H9 (cell line): ENCODE measurements at regions not wholly inside any gene's neighbourhood (a gene's known extent, or its start where the extent isn't known, plus 50 kb on each side); places are given as distances from the start of the nearest gene placed in this dataset.
"Not testable (repeated sequence)": the region's sequence is repeated elsewhere in the genome, so short reads cannot be mapped to it uniquely, and the experiment has no call there.

ENCODE experiments used
- DNase-seq: peaks from one replicate; pipeline ENCODE4 v3.0.0-alpha.2; 2017
- H2AFZ ChIP-seq: one replicate; pipeline ENCODE4 v1.6.1; 2013; ENCODE audit warnings: mild to moderate bottlenecking, low read length, control low read depth, moderate library complexity
- H2AK5ac ChIP-seq: 2 replicates; pipeline ENCODE4 v1.6.1; 2013; ENCODE audit warnings: low read length, control low read depth, mixed read lengths; ENCODE audit not compliant: insufficient read length
- H2BK120ac ChIP-seq: one replicate; pipeline ENCODE4 v1.6.1; 2013; ENCODE audit warnings: low read depth, mild to moderate bottlenecking, low read length, control low read depth, inconsistent platforms; ENCODE audit not compliant: poor library complexity, severe bottlenecking
- H2BK12ac ChIP-seq: 2 replicates; pipeline ENCODE4 v1.6.1; 2013; ENCODE audit warnings: low read length, control low read depth, mixed read lengths, low read depth; ENCODE audit not compliant: insufficient read length
- H2BK15ac ChIP-seq: 2 replicates; pipeline ENCODE4 v1.6.1; 2013; ENCODE audit warnings: low read depth, low read length, control low read depth
- H2BK20ac ChIP-seq: one replicate; pipeline ENCODE4 v1.6.1; 2013; ENCODE audit warnings: low read depth, mild to moderate bottlenecking, low read length, control low read depth, inconsistent platforms; ENCODE audit not compliant: poor library complexity, severe bottlenecking
- H2BK5ac ChIP-seq: 2 replicates; pipeline ENCODE4 v1.6.1; 2013; ENCODE audit warnings: low read length, control low read depth, mixed read lengths; ENCODE audit not compliant: insufficient read length
- H3K14ac ChIP-seq: 2 replicates; pipeline ENCODE4 v1.6.1; 2013; ENCODE audit warnings: low read length, control low read depth; ENCODE audit not compliant: insufficient read depth
- H3K18ac ChIP-seq: 2 replicates; pipeline ENCODE4 v1.6.1; 2013; ENCODE audit warnings: low read depth, mild to moderate bottlenecking, mixed read lengths, low read length, control low read depth; ENCODE audit not compliant: insufficient read length
- H3K23ac ChIP-seq: 2 replicates; pipeline ENCODE4 v1.6.1; 2013; ENCODE audit warnings: low read length, control low read depth, mixed read lengths, low read depth; ENCODE audit not compliant: insufficient read length
- H3K23me2 ChIP-seq: 2 replicates; pipeline ENCODE4 v1.6.1; 2013; ENCODE audit warnings: low read depth, mild to moderate bottlenecking, mixed read lengths, low read length, control low read depth; ENCODE audit not compliant: insufficient read length, poor library complexity, severe bottlenecking
- H3K27ac ChIP-seq: 2 replicates; pipeline ENCODE4 v1.5.1; 2013; ENCODE audit warnings: low read length, control low read depth, mixed read lengths, low read depth; ENCODE audit not compliant: insufficient read length
- H3K27me3 ChIP-seq: 2 replicates; pipeline ENCODE4 v1.6.1; 2013; ENCODE audit warnings: low read length, control low read depth, inconsistent platforms; ENCODE audit not compliant: insufficient read depth
- H3K4ac ChIP-seq: 2 replicates; pipeline ENCODE4 v1.6.1; 2013; ENCODE audit warnings: low read depth, mild to moderate bottlenecking, control low read depth, inconsistent platforms, low read length, moderate library complexity
- H3K4me1 ChIP-seq: 2 replicates; pipeline ENCODE4 v1.6.1; 2013; ENCODE audit warnings: low read length, control low read depth, inconsistent platforms; ENCODE audit not compliant: insufficient read depth
- H3K4me2 ChIP-seq: 2 replicates; pipeline ENCODE4 v1.6.1; 2013; ENCODE audit warnings: low read length, control low read depth, mixed read lengths; ENCODE audit not compliant: insufficient read length, insufficient read depth
- H3K56ac ChIP-seq: 2 replicates; pipeline ENCODE4 v1.6.1; 2013; ENCODE audit warnings: low read depth, mild to moderate bottlenecking, mixed read lengths, low read length, control low read depth; ENCODE audit not compliant: insufficient read length
- H3K79me1 ChIP-seq: 2 replicates; pipeline ENCODE4 v1.6.1; 2013; ENCODE audit warnings: low read depth, mild to moderate bottlenecking, moderate library complexity, low read length, control low read depth, inconsistent platforms; ENCODE audit not compliant: insufficient read depth, poor library complexity, severe bottlenecking
- H3K79me2 ChIP-seq: 2 replicates; pipeline ENCODE4 v1.6.1; 2013; ENCODE audit warnings: low read length, control low read depth, inconsistent platforms; ENCODE audit not compliant: insufficient read depth
- H3K9ac ChIP-seq: 2 replicates; pipeline ENCODE4 v1.6.1; 2013; ENCODE audit warnings: low read length, control low read depth, mixed read lengths; ENCODE audit not compliant: insufficient read length; ENCODE audit errors: extremely low read depth
- H3K9me3 ChIP-seq: one replicate; pipeline ENCODE4 v1.6.1; 2013; ENCODE audit warnings: low read depth, low read length, inconsistent platforms; ENCODE audit not compliant: control insufficient read depth
- H3T11ph ChIP-seq: one replicate; pipeline ENCODE4 v1.6.1; 2013; ENCODE audit warnings: mild to moderate bottlenecking, low read length, control low read depth, inconsistent platforms
- H4K20me1 ChIP-seq: one replicate; pipeline ENCODE4 v1.6.1; 2013; ENCODE audit not compliant: control insufficient read depth, insufficient read length, insufficient read depth
- H4K5ac ChIP-seq: 2 replicates; pipeline ENCODE4 v1.6.1; 2013; ENCODE audit warnings: low read depth, mild to moderate bottlenecking, mixed read lengths, low read length, control low read depth; ENCODE audit not compliant: insufficient read length
- H4K8ac ChIP-seq: replicated peaks from 2 replicates; pipeline ENCODE4 v1.6.1; 2013; ENCODE audit warnings: low read length, control low read depth, mixed read lengths, low read depth; ENCODE audit not compliant: insufficient read length
- H4K91ac ChIP-seq: 2 replicates; pipeline ENCODE4 v1.6.1; 2013; ENCODE audit warnings: low read depth, mild to moderate bottlenecking, moderate library complexity, mixed read lengths, low read length, control low read depth; ENCODE audit not compliant: insufficient read length
- H3K27ac Mint-ChIP-seq, 3 experiments: 2 replicates in 2 of 3; 3 replicates in 1 of 3; pipeline ENCODE4 v1.8.0; 2020 to 2021; ENCODE audit warnings: mixed read lengths in 3 of 3, mild to moderate bottlenecking in 1 of 3, moderate library complexity in 1 of 3
- H3K27me3 Mint-ChIP-seq: 2 replicates; pipeline ENCODE4 v1.8.0; 2021; ENCODE audit warnings: low read depth, mild to moderate bottlenecking, moderate library complexity, mixed read lengths
- H3K36me3 Mint-ChIP-seq, 3 experiments: 2 replicates in 2 of 3; 3 replicates in 1 of 3; pipeline ENCODE4 v1.8.0; 2020 to 2021; ENCODE audit warnings: low read depth in 3 of 3, mixed read lengths in 3 of 3; ENCODE audit not compliant: insufficient read depth in 1 of 3
- H3K4me1 Mint-ChIP-seq, 2 experiments: 2 replicates each; pipeline ENCODE4 v1.8.0; 2020; ENCODE audit warnings: mixed read lengths in 2 of 2
- H3K4me3 Mint-ChIP-seq, 2 experiments: 2 replicates in 1 of 2; 3 replicates in 1 of 2; pipeline ENCODE4 v1.8.0; 2020 to 2021; ENCODE audit warnings: mild to moderate bottlenecking in 2 of 2, mixed read lengths in 2 of 2, moderate library complexity in 1 of 2
- H3K9me3 Mint-ChIP-seq, 2 experiments: 2 replicates in 1 of 2; 3 replicates in 1 of 2; pipeline ENCODE4 v1.8.0; 2020; ENCODE audit warnings: mild to moderate bottlenecking in 2 of 2, mixed read lengths in 2 of 2, moderate library complexity in 1 of 2
- WGBS: extraction: QIAGEN DNeasy Blood & Tissue Kit; methylation state at CpG from one replicate; pipeline ENCODE4 v1.1.7; 2013; ENCODE audit warnings: missing lambda C conversion rate, low lambda C conversion rate, mixed read lengths; ENCODE audit not compliant: insufficient read length; ENCODE audit errors: extremely low coverage; 5-methylcytosine and 5-hydroxymethylcytosine counted together
- TF ChIP-seq, protein P1 (sequence below): fragments of 200-600 bp; sonication (generic); conservative IDR thresholded peaks from 3 replicates; pipeline ENCODE4 v1.8.0; 2021; ENCODE audit warnings: antibody characterized with exemption, mild to moderate bottlenecking

DNA sequence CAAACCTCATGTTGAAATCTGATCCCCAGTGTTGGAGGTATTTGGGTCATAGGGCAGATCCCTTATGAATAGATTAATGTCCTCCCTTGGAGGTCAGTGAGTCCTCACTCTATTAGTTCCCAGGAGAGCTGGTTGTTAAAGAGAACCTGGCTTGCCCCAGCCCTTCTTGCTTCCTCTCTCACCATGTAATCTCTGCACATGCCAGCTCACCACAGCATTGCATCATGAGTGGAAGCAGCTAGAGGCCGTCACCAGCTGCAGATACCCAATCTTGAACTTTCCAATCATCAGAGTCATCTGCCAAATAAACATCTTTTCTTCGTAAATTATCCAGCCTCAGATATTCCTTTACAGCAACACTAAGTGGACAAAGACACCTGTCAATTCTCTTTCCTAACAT, 161.8 kb upstream of the IGF1 start:
- no peak overlapping the region for H3K23ac ChIP-seq
- H2AFZ ChIP-seq, result no peak overlapping the region
- TF ChIP-seq, protein P1, sequence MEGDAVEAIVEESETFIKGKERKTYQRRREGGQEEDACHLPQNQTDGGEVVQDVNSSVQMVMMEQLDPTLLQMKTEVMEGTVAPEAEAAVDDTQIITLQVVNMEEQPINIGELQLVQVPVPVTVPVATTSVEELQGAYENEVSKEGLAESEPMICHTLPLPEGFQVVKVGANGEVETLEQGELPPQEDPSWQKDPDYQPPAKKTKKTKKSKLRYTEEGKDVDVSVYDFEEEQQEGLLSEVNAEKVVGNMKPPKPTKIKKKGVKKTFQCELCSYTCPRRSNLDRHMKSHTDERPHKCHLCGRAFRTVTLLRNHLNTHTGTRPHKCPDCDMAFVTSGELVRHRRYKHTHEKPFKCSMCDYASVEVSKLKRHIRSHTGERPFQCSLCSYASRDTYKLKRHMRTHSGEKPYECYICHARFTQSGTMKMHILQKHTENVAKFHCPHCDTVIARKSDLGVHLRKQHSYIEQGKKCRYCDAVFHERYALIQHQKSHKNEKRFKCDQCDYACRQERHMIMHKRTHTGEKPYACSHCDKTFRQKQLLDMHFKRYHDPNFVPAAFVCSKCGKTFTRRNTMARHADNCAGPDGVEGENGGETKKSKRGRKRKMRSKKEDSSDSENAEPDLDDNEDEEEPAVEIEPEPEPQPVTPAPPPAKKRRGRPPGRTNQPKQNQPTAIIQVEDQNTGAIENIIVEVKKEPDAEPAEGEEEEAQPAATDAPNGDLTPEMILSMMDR, result no peak
- H3T11ph ChIP-seq, result no peak overlapping the region
- H3K23me2 ChIP-seq, result no peaks in the 10 kb centered on the region
- H3K18ac ChIP-seq, result no peak overlapping the region
- Mint-ChIP-seq H3K36me3 (peaks cover 0 to 10% (median 3%) of the 10 kb centered on the region in 3 experiments; a peak in 3 of 7 replicates), H3K27ac (no peak overlapping the region), H3K4me1 (peaks cover 3 to 7% of the 10 kb centered on the region in 2 experiments; a peak in 3 of 4 replicates), H3K9me3 (peaks cover 15 to 19% of the 10 kb centered on the region in 2 experiments; a peak in 4 of 5 replicates), H3K4me3 (no peak overlapping the region), H3K27me3 (no peaks in the 10 kb centered on the region; the same call in 1 of the 2 replicates)
- H3K79me1 ChIP-seq, result no peaks in the 10 kb centered on the region
- no peak overlapping the region for H2BK15ac ChIP-seq
- no peak overlapping the region for H4K8ac ChIP-seq
- H2AK5ac ChIP-seq, result no peak overlapping the region
- H2BK20ac ChIP-seq, result no peak overlapping the region
- no peak overlapping the region for H4K5ac ChIP-seq
- H3K79me2 ChIP-seq, result no peaks in the 10 kb centered on the region
- H2BK12ac ChIP-seq, result no peak overlapping the region
- no peak overlapping the region for H3K14ac ChIP-seq
- no peak overlapping the region for H2BK5ac ChIP-seq
- H2BK120ac ChIP-seq, result no peak overlapping the region
- H3K4me1 ChIP-seq, result no peaks in the 10 kb centered on the region
- H3K27ac ChIP-seq, result no peak overlapping the region
- no peaks in the 10 kb centered on the region for H3K27me3 ChIP-seq
- H3K4ac ChIP-seq, result no peak overlapping the region
- no peak for DNase-seq
- H3K56ac ChIP-seq, result no peak overlapping the region
- no peaks in the 10 kb centered on the region for H4K20me1 ChIP-seq
- no peak overlapping the region for H3K9ac ChIP-seq
- no peak overlapping the region for H4K91ac ChIP-seq
- no CpG with 5 or more reads among the region's 2 CpGs for WGBS
- no peak overlapping the region for H3K4me2 ChIP-seq
- H3K9me3 ChIP-seq, result no peaks in the 10 kb centered on the region

DNA sequence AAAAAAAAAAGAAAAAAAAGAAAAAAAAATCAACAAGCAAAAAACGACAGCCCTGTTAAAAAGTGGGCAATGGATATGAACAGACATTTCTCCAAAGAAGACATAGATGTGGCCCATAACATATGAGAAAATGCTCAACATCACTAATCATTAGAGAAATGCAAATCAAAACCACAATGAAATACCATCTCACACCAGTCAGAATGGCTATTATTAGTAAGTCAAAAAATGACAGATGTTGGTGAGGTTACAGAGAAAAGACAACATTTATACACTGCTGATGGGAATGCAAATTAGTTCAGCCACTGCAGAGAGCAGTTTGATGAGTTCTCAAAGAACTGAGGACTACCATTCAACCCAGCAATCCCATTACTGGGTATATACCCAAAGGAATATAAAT, 160.3 kb upstream of the IGF1 start:
- H3K36me3 Mint-ChIP-seq, H3K18ac ChIP-seq, H3K27me3 Mint-ChIP-seq: not testable (repeated sequence)

More for the DNA sequence above, 160.3 kb upstream of the IGF1 start:
- not testable (repeated sequence) for H3K27ac Mint-ChIP-seq, H3K56ac ChIP-seq, H3K79me1 ChIP-seq, H2BK5ac ChIP-seq, H2AK5ac ChIP-seq, H2BK15ac ChIP-seq, H4K5ac ChIP-seq, H2BK120ac ChIP-seq, H4K91ac ChIP-seq, H3K27me3 ChIP-seq, H2BK12ac ChIP-seq, H3T11ph ChIP-seq, DNase-seq, H3K23me2 ChIP-seq, H3K14ac ChIP-seq, H3K79me2 ChIP-seq, H3K23ac ChIP-seq, H3K4me1 Mint-ChIP-seq, H3K4me2 ChIP-seq, H2BK20ac ChIP-seq, H3K27ac ChIP-seq, H3K4me1 ChIP-seq, H3K4ac ChIP-seq, H3K4me3 Mint-ChIP-seq, H4K8ac ChIP-seq, H4K20me1 ChIP-seq, H3K9ac ChIP-seq, H2AFZ ChIP-seq, H3K9me3 ChIP-seq
- no CpG with 5 or more reads among the region's 1 CpG for WGBS
- peaks cover 15 to 19% of the 10 kb centered on the region in 2 experiments; a peak in 4 of 5 replicates for H3K9me3 Mint-ChIP-seq
